ENCODE measurements at regions not wholly inside any gene's neighbourhood (a gene's known extent, or its start where the extent isn't known, plus 50 kb on each side); places are given as distances from the start of the nearest gene placed in this dataset.

- no peak for FAIRE-seq
Measured at GRCh38 chr13:78770601-78771000, 111.6 kb upstream of the OBI1 start.

DNA sequence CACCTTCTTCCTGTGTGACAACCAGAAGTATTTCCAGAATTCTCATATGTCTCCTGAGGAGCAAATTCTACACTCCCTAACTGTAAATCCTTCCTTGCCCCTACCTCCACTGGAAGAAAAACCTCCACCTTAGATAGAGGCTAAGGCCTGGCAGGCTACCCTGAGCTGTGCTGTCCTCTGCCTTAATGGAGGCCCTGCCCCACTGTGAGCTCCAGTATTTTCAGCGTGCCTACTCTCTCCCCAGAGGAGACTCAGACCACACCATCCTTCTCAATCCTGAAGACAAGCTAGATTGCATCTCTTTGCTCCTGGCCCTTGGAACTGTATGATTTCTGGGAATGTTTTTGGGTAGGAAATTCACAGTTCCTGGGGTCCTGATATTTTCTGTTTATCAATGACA, 110.0 kb upstream of the OBI1 start:
- FAIRE-seq, result no peak

DNA sequence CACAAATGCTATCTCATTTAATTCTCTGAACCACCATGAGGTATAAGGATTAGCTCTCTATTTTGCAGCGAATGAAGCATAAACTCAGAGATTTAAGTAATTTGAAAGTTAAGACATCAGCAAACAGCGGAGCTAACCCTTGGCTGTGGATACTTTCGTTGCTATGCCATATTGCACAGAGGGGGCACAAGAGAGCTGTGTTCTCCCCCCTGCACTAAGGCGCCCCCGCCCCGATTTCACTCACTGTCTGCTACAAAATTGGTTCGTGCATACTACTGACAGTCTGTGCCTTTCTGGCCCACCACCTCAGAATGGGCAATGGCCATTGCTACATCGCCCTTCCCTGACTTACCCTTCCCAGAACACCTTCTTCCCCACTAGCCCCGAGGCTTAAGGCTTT, 105.7 kb upstream of the OBI1 start:
- no peak for FAIRE-seq

- FAIRE-seq, result no peak
Measured at GRCh38 chr13:78762825-78763224, 103.9 kb upstream of the OBI1 start.

GRCh38 chr13:78759704-78760103, 100.7 kb upstream of the OBI1 start:
- FAIRE-seq, result no peak

- FAIRE-seq, result no peak
Measured at GRCh38 chr13:78758549-78758948, 99.6 kb upstream of the OBI1 start.

DNA sequence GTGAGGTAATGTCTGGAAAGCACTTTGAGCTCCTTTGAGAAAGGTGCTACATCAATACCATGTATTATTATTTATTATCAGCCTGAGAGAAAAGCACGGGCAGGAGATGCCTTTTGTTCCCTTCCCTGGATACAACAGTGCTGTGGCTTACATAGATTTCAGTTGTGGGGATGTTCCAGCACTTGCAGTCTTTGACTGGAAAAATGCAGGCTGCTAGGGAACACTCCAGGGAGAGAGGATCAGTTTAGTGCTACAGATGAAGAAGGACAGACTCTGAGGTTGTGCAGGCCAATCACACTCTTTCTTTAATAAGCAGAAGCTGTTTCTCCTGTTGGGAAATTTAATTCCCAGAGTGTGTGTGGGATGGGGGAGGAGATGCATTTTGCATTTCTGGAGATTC, 94.5 kb upstream of the OBI1 start:
- no peak for FAIRE-seq

DNA sequence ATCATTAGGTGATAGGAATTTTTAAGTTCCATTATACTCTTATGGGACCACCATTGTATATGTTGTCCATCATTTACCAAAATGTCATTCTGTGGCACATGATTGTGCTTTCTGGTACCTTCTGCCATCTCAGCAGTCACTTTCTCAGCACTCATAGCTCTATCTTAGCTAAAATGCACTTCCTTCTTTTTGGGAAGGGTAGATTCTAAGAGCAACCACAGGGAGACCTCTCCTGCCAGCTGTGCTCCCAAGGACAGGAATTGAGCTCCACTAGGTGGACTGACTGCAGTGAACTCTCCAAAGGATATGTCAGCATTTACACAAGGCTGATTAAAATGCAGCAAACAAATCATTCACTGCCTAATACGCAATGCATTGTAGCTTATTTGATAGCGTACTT, 91.8 kb upstream of the OBI1 start:
- no peak for FAIRE-seq

- no peak for FAIRE-seq
Measured at GRCh38 chr13:78743973-78744372, 85.0 kb upstream of the OBI1 start.

DNA sequence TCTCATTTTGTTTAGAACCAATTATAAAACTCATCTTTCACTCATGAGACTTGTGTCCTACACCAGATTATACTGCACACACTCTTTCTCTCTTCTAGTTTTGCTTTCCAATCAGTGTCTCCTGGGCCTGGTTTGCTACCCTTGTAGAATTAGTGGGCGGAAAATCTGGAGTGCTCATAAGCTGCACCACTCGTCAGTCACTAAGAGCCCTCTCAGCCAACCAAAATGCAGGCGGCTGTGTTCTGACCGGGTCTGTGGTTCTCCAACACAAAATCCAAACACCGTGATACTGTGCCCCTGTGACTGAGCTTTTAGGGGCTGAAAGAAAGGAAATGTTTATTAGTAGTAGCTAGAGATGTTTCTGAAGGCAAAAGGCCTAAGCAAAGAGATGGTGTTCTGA, 83.7 kb upstream of the OBI1 start:
- FAIRE-seq, result no peak

DNA sequence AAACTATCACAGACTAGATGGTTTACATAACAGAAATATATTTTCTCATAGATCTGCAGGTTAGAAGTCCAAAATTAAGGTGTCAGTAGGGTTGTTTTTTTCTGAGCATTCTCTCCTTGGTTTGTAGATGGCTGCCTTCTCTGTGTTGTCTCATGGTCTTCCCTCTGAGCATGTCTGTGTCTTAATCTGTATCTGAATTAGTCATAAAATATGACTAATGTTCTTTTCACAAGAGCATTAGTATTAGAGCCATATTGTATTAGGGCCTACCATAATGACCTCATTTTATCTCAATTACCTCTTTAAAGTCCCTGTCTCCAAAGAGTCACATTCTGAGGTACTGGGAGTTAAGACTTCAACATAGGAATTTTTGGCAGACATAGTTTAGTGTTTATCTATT, 77.2 kb upstream of the OBI1 start:
- FAIRE-seq, result no peak

- no peak for FAIRE-seq
Measured at GRCh38 chr13:78732445-78733017, 73.6 kb upstream of the OBI1 start.

DNA sequence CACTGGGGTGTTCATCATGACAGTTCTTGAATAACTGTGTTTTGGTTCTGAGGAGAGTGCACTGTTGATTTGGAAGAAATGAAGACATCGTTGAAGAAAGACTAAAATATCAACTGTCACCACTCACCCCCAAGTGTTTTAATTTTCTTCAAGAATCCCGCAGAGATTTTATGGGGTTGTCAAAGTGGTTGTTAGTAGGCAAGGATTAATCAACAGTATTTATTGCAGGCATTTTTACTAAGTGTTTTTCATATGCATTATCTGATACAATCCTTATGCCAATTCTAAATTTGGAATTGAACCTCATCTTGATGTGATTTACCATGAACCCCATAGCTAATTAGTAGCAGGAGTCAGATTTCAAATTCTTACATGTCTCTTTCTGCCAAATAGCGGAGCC, 63.7 kb upstream of the OBI1 start:
- no peak for FAIRE-seq

DNA sequence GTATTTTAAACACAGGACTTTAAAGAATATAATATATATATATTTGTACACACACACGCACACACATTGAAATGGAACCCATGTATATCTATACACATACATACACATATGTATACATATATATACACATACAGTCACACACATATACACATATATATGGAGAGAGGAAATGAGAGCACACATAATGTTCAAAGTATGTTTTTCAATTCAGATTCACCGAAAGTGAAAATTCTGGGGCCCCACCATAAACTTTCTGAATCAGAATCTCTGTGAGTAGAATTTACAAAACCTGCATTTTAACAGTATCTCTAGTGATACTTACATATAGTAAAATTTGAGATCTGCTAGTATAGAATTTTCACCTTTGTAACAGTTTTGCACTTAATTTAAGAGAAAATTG, 60.4 kb upstream of the OBI1 start:
- no peak for FAIRE-seq

GRCh38 chr13:78714717-78715116, 55.8 kb upstream of the OBI1 start:
- no peak for FAIRE-seq

GRCh38 chr13:78712831-78713230, 53.9 kb upstream of the OBI1 start:
- FAIRE-seq, result no peak

DNA sequence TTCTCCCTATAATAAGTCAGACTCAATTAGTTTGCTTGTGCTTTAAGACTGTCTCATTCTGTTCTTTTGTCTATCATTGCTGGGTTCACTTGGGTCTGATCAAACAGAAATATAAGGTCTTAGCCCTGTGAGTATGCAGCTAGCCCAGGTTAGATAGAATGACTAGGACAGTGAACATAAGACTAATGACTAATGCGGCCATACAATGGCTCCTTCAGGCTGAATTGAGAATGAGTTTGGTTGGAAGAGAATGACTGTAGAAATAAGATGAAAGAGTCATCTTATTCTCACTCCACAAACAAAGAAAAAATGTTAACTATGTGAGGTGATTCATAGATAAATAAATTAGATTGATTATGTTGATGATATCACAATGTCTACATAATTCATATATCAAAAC, 50.1 kb upstream of the OBI1 start:
- no peak for FAIRE-seq

All from TTC549 (cell line).